Neural progenitor cell (in vitro differentiated cells): ENCODE measurements at regions not wholly inside any gene's neighbourhood (a gene's known extent, or its start where the extent isn't known, plus 50 kb on each side); places are given as distances from the start of the nearest gene placed in this dataset.
A peak's percentile ranks its signal among the peaks of the same experiment; 100 is the strongest.

Experiments used
- DNase-seq: peaks from one replicate; pipeline ENCODE4 v3.0.0-alpha.2; 2016; ENCODE audit warnings: low spot score
- H2AFZ ChIP-seq: fragments of 200-600 bp; sonication (generic); replicated peaks from 2 replicates; pipeline ENCODE4 v1.6.1; 2016; ENCODE audit warnings: antibody characterized with exemption
- H3F3A ChIP-seq: fragments of 200-600 bp; sonication (generic); 2 replicates; pipeline ENCODE4 v1.6.1; 2016; ENCODE audit warnings: antibody characterized with exemption, low read depth
- H3K27ac ChIP-seq: fragments of 200-600 bp; sonication (generic); 2 replicates; pipeline ENCODE4 v1.5.1; 2016; ENCODE audit warnings: mild to moderate bottlenecking
- H3K27me3 ChIP-seq: fragments of 200-600 bp; sonication (generic); 2 replicates; pipeline ENCODE4 v1.6.1; 2016; ENCODE audit warnings: mild to moderate bottlenecking, moderate library complexity
- H3K36me3 ChIP-seq: fragments of 200-600 bp; sonication (generic); 2 replicates; pipeline ENCODE4 v1.5.1; 2016
- H3K4me1 ChIP-seq: fragments of 200-600 bp; sonication (generic); 2 replicates; pipeline ENCODE4 v1.6.1; 2016; ENCODE audit warnings: mixed run types
- H3K4me2 ChIP-seq: fragments of 200-600 bp; sonication (generic); 2 replicates; pipeline ENCODE4 v1.6.1; 2016
- H3K4me3 ChIP-seq: fragments of 200-600 bp; sonication (generic); 2 replicates; pipeline ENCODE4 v1.5.1; 2016
- H3K79me2 ChIP-seq: fragments of 200-600 bp; sonication (generic); 2 replicates; pipeline ENCODE4 v1.6.1; 2016; ENCODE audit warnings: low read depth
- H3K9ac ChIP-seq: fragments of 200-600 bp; sonication (generic); 2 replicates; pipeline ENCODE4 v1.6.1; 2016
- H3K9me3 ChIP-seq: fragments of 200-600 bp; sonication (generic); 2 replicates; pipeline ENCODE4 v1.5.1; 2016; ENCODE audit warnings: low read depth
- H4K20me1 ChIP-seq: fragments of 200-600 bp; sonication (generic); 2 replicates; pipeline ENCODE4 v1.6.1; 2016; ENCODE audit warnings: low read depth
- H3K27ac Mint-ChIP-seq: 3 replicates; pipeline ENCODE4 v1.8.0; 2021; ENCODE audit warnings: mixed read lengths
- H3K27me3 Mint-ChIP-seq: 2 replicates; pipeline ENCODE4 v1.8.0; 2022; ENCODE audit warnings: low read depth, mild to moderate bottlenecking, inconsistent platforms, moderate library complexity, mixed read lengths; ENCODE audit not compliant: insufficient read depth
- H3K36me3 Mint-ChIP-seq: 3 replicates; pipeline ENCODE4 v1.8.0; 2021; ENCODE audit warnings: mixed read lengths
- H3K4me1 Mint-ChIP-seq: 3 replicates; pipeline ENCODE4 v1.8.0; 2021; ENCODE audit warnings: mixed read lengths
- H3K4me3 Mint-ChIP-seq: 3 replicates; pipeline ENCODE4 v1.8.0; 2021; ENCODE audit warnings: mild to moderate bottlenecking, moderate library complexity, mixed read lengths
- H3K9me3 Mint-ChIP-seq: 3 replicates; pipeline ENCODE4 v1.8.0; 2020; ENCODE audit warnings: mixed read lengths
- CTCF ChIP-seq: fragments of 200-600 bp; sonication (generic); IDR thresholded peaks from 2 replicates; pipeline ENCODE4 v1.5.1; 2017; ENCODE audit warnings: antibody characterized with exemption, mild to moderate bottlenecking
- EZH2 ChIP-seq: fragments of 200-600 bp; sonication (generic); IDR thresholded peaks from 2 replicates; pipeline ENCODE4 v1.6.1; 2017; ENCODE audit warnings: antibody characterized with exemption, mild to moderate bottlenecking, moderate library complexity
- EZH2phosphoT487 ChIP-seq: fragments of 200-600 bp; sonication (generic); IDR thresholded peaks from 2 replicates; pipeline ENCODE4 v1.6.1; 2017; ENCODE audit warnings: antibody characterized with exemption

- Histone ChIP-seq H3K4me2 (no peak overlapping the region), H4K20me1 (no peaks in the 10 kb centered on the region), H2AFZ (no peak overlapping the region), H3K36me3 (no peaks in the 10 kb centered on the region), H3K27me3 (no peaks in the 10 kb centered on the region), H3K4me3 (no peak overlapping the region), H3K9me3 (no peaks in the 10 kb centered on the region), H3K9ac (no peak overlapping the region), H3F3A (no peaks in the 10 kb centered on the region), H3K4me1 (no peaks in the 10 kb centered on the region), H3K79me2 (no peaks in the 10 kb centered on the region), H3K27ac (no peak overlapping the region)
- TF ChIP-seq EZH2 (no peak), CTCF (no peak), EZH2phosphoT487 (no peak)
- Mint-ChIP-seq H3K27ac (peak overlapping the region; percentile 6), H3K36me3 (no peaks in the 10 kb centered on the region), H3K4me1 (peaks cover 42% of the 10 kb centered on the region), H3K4me3 (no peak overlapping the region), H3K9me3 (peaks cover 4% of the 10 kb centered on the region), H3K27me3 (peaks cover 18% of the 10 kb centered on the region)
- DNase-seq, result peak; percentile 20
Measured at GRCh38 chr22:26893173-26894110, 236.1 kb downstream of the MIAT start.

- Histone ChIP-seq H3F3A (no peaks in the 10 kb centered on the region), H3K27me3 (no peaks in the 10 kb centered on the region), H2AFZ (no peak overlapping the region), H4K20me1 (no peaks in the 10 kb centered on the region), H3K9ac (no peak overlapping the region), H3K36me3 (no peaks in the 10 kb centered on the region), H3K79me2 (no peaks in the 10 kb centered on the region), H3K4me3 (no peak overlapping the region), H3K4me1 (no peaks in the 10 kb centered on the region), H3K4me2 (no peak overlapping the region), H3K27ac (no peak overlapping the region), H3K9me3 (no peaks in the 10 kb centered on the region)
- Mint-ChIP-seq H3K27me3 (peaks cover 16% of the 10 kb centered on the region), H3K36me3 (no peaks in the 10 kb centered on the region), H3K4me1 (peaks cover 38% of the 10 kb centered on the region), H3K27ac (peak overlapping the region; percentile 4), H3K4me3 (no peak overlapping the region), H3K9me3 (peaks cover 4% of the 10 kb centered on the region)
- no peak for TF ChIP-seq CTCF
- TF ChIP-seq EZH2phosphoT487, result no peak
- no peak for TF ChIP-seq EZH2
- DNase-seq, result no peak
Measured at GRCh38 chr22:26894362-26894761, 237.0 kb downstream of the MIAT start.

GRCh38 chr22:26894766-26895485 lies 237.5 kb downstream of the MIAT start:
- H3K4me1 Mint-ChIP-seq, result peaks cover 34% of the 10 kb centered on the region
- Histone ChIP-seq H4K20me1 (no peaks in the 10 kb centered on the region), H3K9ac (no peak overlapping the region), H2AFZ (no peak overlapping the region), H3K27me3 (no peaks in the 10 kb centered on the region), H3K9me3 (no peaks in the 10 kb centered on the region), H3K4me1 (no peaks in the 10 kb centered on the region), H3K27ac (no peak overlapping the region), H3F3A (no peaks in the 10 kb centered on the region), H3K79me2 (no peaks in the 10 kb centered on the region), H3K4me3 (no peak overlapping the region), H3K4me2 (no peak overlapping the region), H3K36me3 (no peaks in the 10 kb centered on the region)
- TF ChIP-seq EZH2, result no peak
- no peak for TF ChIP-seq EZH2phosphoT487
- TF ChIP-seq CTCF, result no peak
- H3K36me3 Mint-ChIP-seq, result no peaks in the 10 kb centered on the region
- H3K27ac Mint-ChIP-seq, result peak overlapping the region; percentile 4
- DNase-seq, result no peak
- H3K9me3 Mint-ChIP-seq, result peaks cover 4% of the 10 kb centered on the region
- no peak overlapping the region for H3K4me3 Mint-ChIP-seq
- H3K27me3 Mint-ChIP-seq, result peaks cover 16% of the 10 kb centered on the region
